AG04450 (cell line): ENCODE measurements at regions not wholly inside any gene's neighbourhood (a gene's known extent, or its start where the extent isn't known, plus 50 kb on each side); places are given as distances from the start of the nearest gene placed in this dataset.

Experiments
- CTCF ChIA-PET: fragments of 300-600, 350-600 bp; formaldehyde crosslinking; extraction: SDS; loops from one replicate; lab custom pipeline; 2022; ENCODE audit warnings: antibody characterized with exemption, inconsistent platforms; lab: Charles Lee
- POLR2A ChIA-PET: fragments of 350-600 bp; formaldehyde crosslinking; extraction: SDS; loops from one replicate; lab custom pipeline; 2021; ENCODE audit warnings: antibody characterized with exemption, inconsistent platforms; lab: Yijun Ruan, JAX
- DNase-seq: peaks from one replicate; pipeline ENCODE4 v3.0.0-alpha.2; 2011; ENCODE audit warnings: low read depth, low spot score
- H3K27ac ChIP-seq: one replicate; pipeline ENCODE4 v1.5.1; 2012; ENCODE audit warnings: low read depth, low read length, control low read depth
- H3K27me3 ChIP-seq: one replicate; pipeline ENCODE4 v1.6.0; 2012; ENCODE audit warnings: low read length; ENCODE audit not compliant: control insufficient read depth, insufficient read depth
- H3K4me3 ChIP-seq: 2 replicates; pipeline ENCODE4 v1.5.1; 2011; ENCODE audit warnings: mild to moderate bottlenecking, low read depth, low read length, control low read depth
- H3K9me3 ChIP-seq: 2 replicates; pipeline ENCODE4 v1.5.1; 2012; ENCODE audit warnings: low read length; ENCODE audit not compliant: control insufficient read depth, insufficient read depth
- TF ChIP-seq, protein P1 (sequence below): IDR thresholded peaks from 2 replicates; pipeline ENCODE4 v1.5.1; 2011; ENCODE audit warnings: low read depth, low read length, control low read depth, inconsistent platforms

GRCh38 chr4:29966386-29966785 is 753.8 kb upstream of the PCDH7 start:
- H3K27ac ChIP-seq, result no peak overlapping the region
- ChIA-PET CTCF (no interaction called here), POLR2A (no interaction called here)
- no peak for DNase-seq
- TF ChIP-seq, protein P1, sequence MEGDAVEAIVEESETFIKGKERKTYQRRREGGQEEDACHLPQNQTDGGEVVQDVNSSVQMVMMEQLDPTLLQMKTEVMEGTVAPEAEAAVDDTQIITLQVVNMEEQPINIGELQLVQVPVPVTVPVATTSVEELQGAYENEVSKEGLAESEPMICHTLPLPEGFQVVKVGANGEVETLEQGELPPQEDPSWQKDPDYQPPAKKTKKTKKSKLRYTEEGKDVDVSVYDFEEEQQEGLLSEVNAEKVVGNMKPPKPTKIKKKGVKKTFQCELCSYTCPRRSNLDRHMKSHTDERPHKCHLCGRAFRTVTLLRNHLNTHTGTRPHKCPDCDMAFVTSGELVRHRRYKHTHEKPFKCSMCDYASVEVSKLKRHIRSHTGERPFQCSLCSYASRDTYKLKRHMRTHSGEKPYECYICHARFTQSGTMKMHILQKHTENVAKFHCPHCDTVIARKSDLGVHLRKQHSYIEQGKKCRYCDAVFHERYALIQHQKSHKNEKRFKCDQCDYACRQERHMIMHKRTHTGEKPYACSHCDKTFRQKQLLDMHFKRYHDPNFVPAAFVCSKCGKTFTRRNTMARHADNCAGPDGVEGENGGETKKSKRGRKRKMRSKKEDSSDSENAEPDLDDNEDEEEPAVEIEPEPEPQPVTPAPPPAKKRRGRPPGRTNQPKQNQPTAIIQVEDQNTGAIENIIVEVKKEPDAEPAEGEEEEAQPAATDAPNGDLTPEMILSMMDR, result no peak
- no peaks in the 10 kb centered on the region for H3K27me3 ChIP-seq
- no peak overlapping the region for H3K4me3 ChIP-seq
- H3K9me3 ChIP-seq, result no peaks in the 10 kb centered on the region

DNA sequence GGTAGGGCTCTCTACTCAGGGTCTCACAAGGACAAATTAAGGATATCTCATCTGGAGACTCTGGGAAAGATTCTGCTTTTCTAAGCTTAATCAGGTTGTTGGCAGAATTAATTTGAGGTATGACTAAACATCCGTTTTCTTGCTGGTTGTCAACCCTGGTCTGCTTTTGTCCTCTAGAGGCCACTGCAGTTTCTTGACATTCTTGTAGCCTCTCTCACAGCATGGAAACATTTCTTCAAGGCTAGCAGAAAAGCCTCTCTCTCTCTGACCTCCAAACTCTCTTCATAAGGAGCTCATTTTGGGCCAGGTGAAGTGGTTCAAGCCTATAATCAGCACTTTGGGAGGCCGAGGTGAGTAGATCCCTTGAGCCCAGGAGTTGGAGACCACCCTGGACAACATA is 749.5 kb upstream of the PCDH7 start:
- POLR2A ChIA-PET, result no interaction called here
- TF ChIP-seq, protein P1, result no peak
- Histone ChIP-seq H3K9me3 (no peaks in the 10 kb centered on the region), H3K27me3 (no peaks in the 10 kb centered on the region), H3K27ac (no peak overlapping the region), H3K4me3 (no peak overlapping the region)
- CTCF ChIA-PET, result interaction anchor here (0.6 to 1.8 kb wide), 2 partner anchors 9 to 1151 kb away, joined by 3 to 5 read pairs; no protein-coding TSS in a partner anchor
- DNase-seq, result no peak

DNA sequence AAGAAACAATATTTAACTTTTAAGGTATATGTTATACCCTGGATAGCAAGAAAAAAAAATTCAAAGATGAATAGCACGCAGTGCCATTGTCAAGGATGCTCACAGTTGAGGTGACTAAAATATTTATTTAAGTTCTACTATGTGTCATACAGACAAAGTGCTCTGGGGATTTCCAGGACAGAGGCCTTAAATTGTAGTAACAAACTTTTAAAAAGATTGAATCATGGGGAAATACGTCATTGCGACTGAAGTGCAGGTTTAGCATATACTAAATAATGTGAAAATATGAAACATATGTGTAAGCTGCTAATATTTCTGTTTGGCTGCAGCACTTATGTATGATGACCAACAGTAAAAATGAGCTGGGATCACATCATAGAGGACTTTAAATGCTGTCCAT is 748.0 kb upstream of the PCDH7 start:
- Histone ChIP-seq H3K27ac (no peak overlapping the region), H3K4me3 (no peak overlapping the region), H3K9me3 (no peaks in the 10 kb centered on the region), H3K27me3 (no peaks in the 10 kb centered on the region)
- TF ChIP-seq, protein P1, result no peak
- DNase-seq, result no peak
- POLR2A ChIA-PET, result no interaction called here
- CTCF ChIA-PET, result no interaction called here

- Histone ChIP-seq H3K4me3 (no peak overlapping the region), H3K9me3 (no peaks in the 10 kb centered on the region; the same call in 1 of the 2 replicates), H3K27ac (no peak overlapping the region), H3K27me3 (no peaks in the 10 kb centered on the region)
- TF ChIP-seq, protein P1, result no peak
- ChIA-PET CTCF (no interaction called here), POLR2A (no interaction called here)
- no peak for DNase-seq
Measured at GRCh38 chr4:29983890-29984289, 736.3 kb upstream of the PCDH7 start.

DNA sequence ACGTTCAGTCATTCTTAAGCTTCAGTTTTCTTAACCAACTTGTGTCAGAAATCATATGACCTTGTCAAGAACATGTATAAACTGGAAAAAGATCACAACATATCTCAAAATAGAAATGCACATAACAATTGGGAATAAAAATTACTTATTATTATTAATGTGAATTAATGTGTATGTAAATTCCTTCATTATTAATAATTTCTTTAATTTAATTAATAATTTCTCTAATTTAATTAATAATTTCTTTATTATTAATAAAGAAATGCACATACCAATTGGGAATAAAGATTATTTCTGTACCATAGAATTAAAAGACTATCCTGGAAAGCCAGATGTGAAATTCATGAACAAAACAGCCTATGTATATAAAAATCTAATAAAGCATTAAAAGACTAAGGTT is 718.5 kb upstream of the PCDH7 start:
- Histone ChIP-seq H3K9me3 (no peaks in the 10 kb centered on the region), H3K4me3 (no peak overlapping the region), H3K27me3 (no peaks in the 10 kb centered on the region), H3K27ac (no peak overlapping the region)
- ChIA-PET CTCF (no interaction called here), POLR2A (no interaction called here)
- TF ChIP-seq, protein P1, result no peak
- no peak for DNase-seq
